ENCODE measurements at regions not wholly inside any gene's neighbourhood (a gene's known extent, or its start where the extent isn't known, plus 50 kb on each side); places are given as distances from the start of the nearest gene placed in this dataset.

DNA sequence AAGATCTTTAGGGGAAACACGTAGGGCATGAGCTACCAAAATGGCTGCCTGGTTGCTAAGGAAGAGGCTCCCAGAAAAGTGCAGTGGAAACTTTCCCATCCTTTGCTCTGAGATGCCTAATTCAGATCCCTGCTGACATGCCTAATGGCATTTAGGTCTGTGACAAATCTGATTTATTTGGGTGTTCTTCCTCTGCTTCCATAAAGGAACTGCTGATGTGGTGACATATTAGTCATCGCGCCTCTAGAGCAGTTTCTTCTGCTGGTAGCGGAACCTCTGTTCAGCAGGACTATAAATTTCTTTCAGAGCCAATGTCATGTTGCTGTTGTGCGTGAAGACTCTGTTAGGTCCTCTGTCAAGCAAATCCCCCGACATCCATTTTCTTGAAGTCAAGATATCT, 310.0 kb downstream of the PDHA2 start:
- 84 to 87% methylated on average over 6 of the region's 6 CpGs for WGBS, 2 donors
- Histone ChIP-seq H3K27ac (no peak overlapping the region), H3K36me3 (replicated peaks in 1 of 2; ENCODE audit: insufficient read depth in 1 of 2, low read depth in 2 of 2) (no peaks in the 10 kb centered on the region), H3K9me3 (no peaks in the 10 kb centered on the region), H3K27me3 (no peaks in the 10 kb centered on the region), H3K4me3 (no peak overlapping the region), H3K4me1 (no peaks in the 10 kb centered on the region)
- no peak for ATAC-seq
- TF ChIP-seq, protein P1, sequence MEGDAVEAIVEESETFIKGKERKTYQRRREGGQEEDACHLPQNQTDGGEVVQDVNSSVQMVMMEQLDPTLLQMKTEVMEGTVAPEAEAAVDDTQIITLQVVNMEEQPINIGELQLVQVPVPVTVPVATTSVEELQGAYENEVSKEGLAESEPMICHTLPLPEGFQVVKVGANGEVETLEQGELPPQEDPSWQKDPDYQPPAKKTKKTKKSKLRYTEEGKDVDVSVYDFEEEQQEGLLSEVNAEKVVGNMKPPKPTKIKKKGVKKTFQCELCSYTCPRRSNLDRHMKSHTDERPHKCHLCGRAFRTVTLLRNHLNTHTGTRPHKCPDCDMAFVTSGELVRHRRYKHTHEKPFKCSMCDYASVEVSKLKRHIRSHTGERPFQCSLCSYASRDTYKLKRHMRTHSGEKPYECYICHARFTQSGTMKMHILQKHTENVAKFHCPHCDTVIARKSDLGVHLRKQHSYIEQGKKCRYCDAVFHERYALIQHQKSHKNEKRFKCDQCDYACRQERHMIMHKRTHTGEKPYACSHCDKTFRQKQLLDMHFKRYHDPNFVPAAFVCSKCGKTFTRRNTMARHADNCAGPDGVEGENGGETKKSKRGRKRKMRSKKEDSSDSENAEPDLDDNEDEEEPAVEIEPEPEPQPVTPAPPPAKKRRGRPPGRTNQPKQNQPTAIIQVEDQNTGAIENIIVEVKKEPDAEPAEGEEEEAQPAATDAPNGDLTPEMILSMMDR (IDR thresholded peaks at IDR 0.05): no peak
- no peak for TF ChIP-seq POLR2A (IDR thresholded peaks at IDR 0.05)
- intact Hi-C loops (cut with DNase I): no loop called here
- DNase-seq: no peak

DNA sequence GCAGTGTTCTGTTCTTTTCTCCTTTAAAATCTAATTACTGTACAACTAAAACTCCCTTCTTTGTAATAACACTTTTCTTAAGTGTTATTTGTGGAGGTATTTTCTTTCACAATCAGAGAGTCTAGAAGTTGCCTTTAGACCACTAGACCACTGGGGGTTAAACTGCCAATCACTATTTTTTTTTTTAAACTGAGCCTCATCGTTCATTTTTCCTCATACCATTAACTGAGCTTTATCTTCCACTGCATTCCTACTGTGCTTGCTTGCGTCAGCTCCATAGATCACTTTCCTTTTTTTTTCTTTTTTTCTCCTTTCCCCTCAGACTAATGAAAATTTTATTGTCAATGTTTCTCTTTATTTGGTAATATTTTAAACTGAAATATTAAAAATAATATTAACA, 310.6 kb downstream of the PDHA2 start:
- WGBS, 2 donors: 33 to 40% methylated on average over 2 of the region's 2 CpGs
- TF ChIP-seq, protein P1 (IDR thresholded peaks at IDR 0.05): no peak
- TF ChIP-seq POLR2A (IDR thresholded peaks at IDR 0.05): no peak
- no peaks in the 10 kb centered on the region for H3K36me3 ChIP-seq (replicated peaks in 1 of 2; ENCODE audit: insufficient read depth in 1 of 2, low read depth in 2 of 2)
- no peak overlapping the region for H3K27ac ChIP-seq
- no peak overlapping the region for H3K4me3 ChIP-seq
- intact Hi-C loops (cut with DNase I): no loop called here
- H3K4me1 ChIP-seq: no peaks in the 10 kb centered on the region
- no peak for DNase-seq
- no peak for ATAC-seq
- H3K27me3 ChIP-seq: no peaks in the 10 kb centered on the region
- H3K9me3 ChIP-seq: no peaks in the 10 kb centered on the region

DNA sequence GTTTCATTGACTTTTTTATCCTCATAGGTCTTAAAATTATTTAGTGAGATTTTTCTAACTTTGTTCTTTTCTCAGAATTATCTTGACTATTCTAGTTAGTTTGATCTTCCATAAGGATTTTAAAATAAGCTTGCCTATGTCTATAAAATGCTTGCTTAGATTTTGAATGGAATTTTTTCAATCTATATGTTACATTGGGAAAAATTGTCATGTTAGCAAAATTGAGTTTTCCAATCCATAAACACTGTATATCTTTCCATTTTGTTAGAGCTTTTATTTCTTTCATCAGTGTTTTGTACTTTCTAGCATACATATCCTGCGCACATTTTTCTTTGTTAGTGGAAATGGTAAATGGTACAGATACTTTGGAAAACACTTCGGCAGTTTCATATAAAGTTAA, 312.9 kb downstream of the PDHA2 start:
- no peak for DNase-seq
- Histone ChIP-seq H3K36me3 (replicated peaks in 1 of 2; ENCODE audit: insufficient read depth in 1 of 2, low read depth in 2 of 2) (no peaks in the 10 kb centered on the region), H3K27ac (no peak overlapping the region), H3K9me3 (no peaks in the 10 kb centered on the region), H3K4me3 (no peak overlapping the region), H3K27me3 (no peaks in the 10 kb centered on the region), H3K4me1 (no peaks in the 10 kb centered on the region)
- no peak for TF ChIP-seq POLR2A (IDR thresholded peaks at IDR 0.05)
- TF ChIP-seq, protein P1 (IDR thresholded peaks at IDR 0.05): no peak
- 91 to 94% methylated on average over 2 of the region's 2 CpGs for WGBS, 2 donors
- intact Hi-C loops (cut with DNase I): no loop called here
- no peak for ATAC-seq

DNA sequence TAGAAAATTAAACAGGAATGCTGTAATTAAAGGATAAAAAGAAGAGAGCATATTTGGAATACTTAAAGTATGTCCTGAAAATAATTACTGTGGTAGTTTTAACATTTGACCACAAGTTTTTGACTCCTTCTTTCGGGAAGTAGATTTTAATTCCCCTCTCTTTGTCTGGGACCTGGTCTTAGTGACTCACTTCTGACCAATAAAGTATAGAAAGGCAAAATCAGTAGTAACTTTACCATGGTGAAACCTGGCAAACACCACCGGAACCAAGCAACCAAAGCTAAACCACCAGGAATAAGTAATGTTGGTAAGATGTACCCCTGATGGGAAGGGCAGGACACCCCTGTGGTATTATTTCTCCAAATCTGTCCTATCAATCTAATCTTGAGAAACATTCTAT, 314.8 kb downstream of the PDHA2 start:
- no peak overlapping the region for H3K27ac ChIP-seq
- H3K4me1 ChIP-seq: no peaks in the 10 kb centered on the region
- no peaks in the 10 kb centered on the region for H3K27me3 ChIP-seq
- DNase-seq (no peak), ATAC-seq (no peak)
- no peaks in the 10 kb centered on the region for H3K36me3 ChIP-seq (replicated peaks in 1 of 2; ENCODE audit: insufficient read depth in 1 of 2, low read depth in 2 of 2)
- no peak for TF ChIP-seq POLR2A (IDR thresholded peaks at IDR 0.05)
- TF ChIP-seq, protein P1 (IDR thresholded peaks at IDR 0.05): no peak
- intact Hi-C loops (cut with DNase I): no loop called here
- H3K9me3 ChIP-seq: no peaks in the 10 kb centered on the region
- 91 to 92% methylated on average over 2 of the region's 2 CpGs for WGBS, 2 donors
- H3K4me3 ChIP-seq: no peak overlapping the region

DNA sequence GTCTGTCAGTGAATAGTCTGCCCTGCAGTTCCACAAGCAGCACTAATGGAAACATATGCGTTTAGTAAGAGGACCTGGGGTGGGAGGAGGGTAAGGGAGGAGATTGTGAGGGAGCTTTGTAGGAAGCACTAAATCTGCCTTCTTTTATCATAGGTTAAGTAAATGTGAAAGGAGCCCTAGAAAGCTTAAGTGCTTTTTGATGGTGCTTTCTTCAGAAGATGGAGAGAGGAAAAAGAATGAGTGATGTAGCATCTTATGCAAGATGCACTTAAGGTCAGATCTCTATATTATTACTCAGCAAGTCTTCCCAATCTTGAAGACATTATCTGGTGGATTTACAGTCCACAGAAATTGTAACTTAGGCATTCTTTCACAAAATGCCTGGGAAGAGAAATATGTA, 322.7 kb downstream of the PDHA2 start:
- TF ChIP-seq, protein P1 (IDR thresholded peaks at IDR 0.05): no peak
- no peak for TF ChIP-seq POLR2A (IDR thresholded peaks at IDR 0.05)
- Histone ChIP-seq H3K4me3 (no peak overlapping the region), H3K36me3 (replicated peaks in 1 of 2; ENCODE audit: insufficient read depth in 1 of 2, low read depth in 2 of 2) (no peaks in the 10 kb centered on the region), H3K27me3 (no peaks in the 10 kb centered on the region), H3K9me3 (no peaks in the 10 kb centered on the region), H3K27ac (no peak overlapping the region), H3K4me1 (no peaks in the 10 kb centered on the region)
- WGBS, 2 donors: 42 to 45% methylated on average over 1 of the region's 1 CpG
- no peak for DNase-seq
- ATAC-seq: no peak
- intact Hi-C loops (cut with DNase I): no loop called here

All from body of pancreas (tissue), 4 donors.